Mucosa of gallbladder (tissue), 1 donor: ENCODE measurements at regions not wholly inside any gene's neighbourhood (a gene's known extent, or its start where the extent isn't known, plus 50 kb on each side); places are given as distances from the start of the nearest gene placed in this dataset.

Experiments used
- DNase-seq: peaks from one replicate; pipeline ENCODE4 v3.0.0-alpha.2; 2020; ENCODE audit warnings: low spot score
- donor health status: DM: no; HTN: no; CAD: no.

DNA sequence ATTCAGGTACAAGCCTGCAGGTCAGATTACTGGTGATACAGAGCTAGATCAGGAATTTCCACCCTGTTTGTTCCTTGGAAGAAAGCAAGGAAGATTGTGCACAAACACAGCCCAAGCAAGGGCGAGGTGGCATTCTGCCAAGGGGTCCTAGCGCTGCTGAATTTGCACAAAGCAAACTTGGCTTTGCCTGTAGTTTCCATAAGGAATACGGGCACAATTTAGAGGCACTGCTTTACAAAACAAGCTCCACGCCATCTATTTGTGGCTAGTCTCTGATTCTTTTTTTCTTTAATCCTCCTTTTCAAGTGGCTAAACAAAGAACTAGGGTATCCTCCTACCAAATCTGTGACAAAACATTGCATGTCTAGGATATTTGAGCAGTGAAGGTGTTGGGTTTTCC is 195.5 kb upstream of the ACVR2A start:
- no peak for DNase-seq

DNA sequence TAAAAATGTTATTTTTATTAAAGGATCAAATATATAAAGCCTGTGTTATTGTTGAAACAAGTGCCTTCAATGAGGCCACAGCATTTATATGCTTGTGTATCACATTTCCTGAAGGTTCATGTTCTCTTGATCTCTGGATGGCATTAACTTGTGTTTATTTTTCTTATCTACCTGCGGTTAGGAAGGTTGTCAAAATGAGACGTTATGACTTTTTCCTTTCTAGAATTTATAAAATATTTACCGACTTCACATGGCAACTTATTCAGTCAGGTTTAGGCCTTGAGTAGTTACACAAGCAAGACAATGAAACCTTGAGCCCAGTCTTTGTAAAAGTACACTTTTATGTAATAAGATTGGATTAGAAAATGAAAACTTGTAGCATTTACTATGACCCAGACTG is 196.4 kb upstream of the ACVR2A start:
- DNase-seq: no peak

DNA sequence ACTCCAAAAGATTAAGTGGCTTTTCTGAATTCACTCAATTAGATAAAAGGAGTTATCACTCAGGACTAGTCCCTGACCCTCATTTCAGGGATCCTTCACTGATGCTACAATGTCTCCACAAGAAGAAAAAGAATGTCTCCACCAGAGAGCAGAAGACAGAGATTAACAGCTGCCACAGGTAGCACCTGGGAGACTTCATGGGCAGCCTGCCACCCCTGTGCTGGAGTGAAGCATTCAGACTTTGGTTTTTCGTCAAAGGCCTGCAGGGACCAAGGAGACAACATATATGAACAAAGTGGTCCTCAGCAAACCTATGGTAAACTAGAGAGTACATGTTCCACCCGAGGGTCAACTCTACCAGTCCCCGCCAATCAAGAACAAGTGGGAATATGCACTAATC is 197.0 kb upstream of the ACVR2A start:
- DNase-seq: no peak

GRCh38 chr2:147646818-147647468 is 197.9 kb upstream of the ACVR2A start:
- DNase-seq: no peak

DNA sequence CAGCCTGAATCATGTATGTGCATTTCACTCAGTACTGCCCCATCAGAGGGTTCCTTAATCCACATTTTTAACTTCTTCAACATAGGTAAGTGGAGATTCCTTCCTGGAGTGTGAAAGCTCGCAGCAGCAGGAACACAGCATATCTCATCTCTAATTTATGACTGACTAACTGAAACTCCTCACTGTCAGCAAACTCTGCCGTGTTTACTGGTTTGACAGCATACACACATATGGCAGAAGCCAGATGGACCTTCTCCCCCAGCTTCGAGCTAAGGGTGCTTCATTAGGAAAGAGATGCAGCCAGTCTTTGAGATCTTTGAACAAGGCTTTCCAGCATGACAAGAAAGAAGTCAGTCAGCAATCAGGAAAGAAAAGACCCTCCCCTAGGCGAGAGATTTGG is 200.3 kb upstream of the ACVR2A start:
- DNase-seq: no peak

GRCh38 chr2:147642765-147643164 is 202.1 kb upstream of the ACVR2A start:
- DNase-seq: no peak

- DNase-seq: no peak
Measured at GRCh38 chr2:147641651-147642050, 203.2 kb upstream of the ACVR2A start.

- no peak for DNase-seq
Measured at GRCh38 chr2:147639891-147640290, 204.9 kb upstream of the ACVR2A start.

DNA sequence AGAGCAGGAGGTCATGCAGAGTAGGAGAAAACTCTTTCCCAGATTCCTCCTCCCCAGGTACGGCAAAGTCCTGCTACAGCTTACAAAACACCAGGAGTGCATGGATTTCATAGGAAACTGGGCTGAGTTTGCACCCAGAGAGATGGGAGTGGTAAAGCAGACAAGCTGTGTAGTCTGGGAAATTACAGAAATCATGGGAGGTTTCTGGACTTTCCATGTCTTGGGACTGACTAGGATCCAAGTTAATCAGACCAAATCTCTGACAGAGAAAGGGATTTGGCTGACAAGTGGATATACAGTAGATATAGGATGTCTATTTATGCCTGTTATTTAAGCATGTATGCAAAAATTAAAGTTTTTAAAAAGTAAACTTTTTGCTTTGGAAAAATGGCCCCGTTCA is 205.4 kb upstream of the ACVR2A start:
- no peak for DNase-seq

- DNase-seq: no peak
Measured at GRCh38 chr2:147636886-147637285, 207.9 kb upstream of the ACVR2A start.

DNA sequence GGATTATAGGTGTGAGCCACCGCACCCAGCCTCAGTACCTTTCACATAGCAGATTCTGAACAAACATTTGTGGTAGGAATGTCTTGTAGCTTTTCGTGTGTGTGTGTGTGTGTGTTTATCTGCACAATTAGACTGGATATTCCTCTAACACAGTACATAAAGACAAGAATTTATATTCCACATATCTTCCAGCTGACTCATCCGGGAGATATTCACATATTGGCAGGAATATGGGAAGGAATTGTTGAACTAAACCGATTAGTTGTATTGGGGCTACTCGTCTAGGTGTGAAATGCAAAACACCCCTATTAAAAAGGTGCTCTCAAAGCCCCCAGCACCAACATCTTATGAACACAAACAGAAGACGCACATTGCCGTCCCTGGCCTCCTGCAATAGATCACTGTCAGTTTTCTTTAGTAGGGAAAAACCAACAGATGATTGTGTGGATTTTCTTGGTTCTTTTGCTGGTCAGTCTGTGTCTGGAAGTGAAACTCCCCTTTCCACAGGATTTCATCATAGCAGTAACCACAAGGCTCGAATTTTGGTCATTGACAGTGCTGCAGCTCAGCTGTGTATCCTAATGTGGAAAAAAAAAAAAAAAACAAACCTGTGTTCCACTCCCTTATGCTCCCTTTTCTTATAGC is 208.5 kb upstream of the ACVR2A start:
- peak; percentile 36 for DNase-seq

DNA sequence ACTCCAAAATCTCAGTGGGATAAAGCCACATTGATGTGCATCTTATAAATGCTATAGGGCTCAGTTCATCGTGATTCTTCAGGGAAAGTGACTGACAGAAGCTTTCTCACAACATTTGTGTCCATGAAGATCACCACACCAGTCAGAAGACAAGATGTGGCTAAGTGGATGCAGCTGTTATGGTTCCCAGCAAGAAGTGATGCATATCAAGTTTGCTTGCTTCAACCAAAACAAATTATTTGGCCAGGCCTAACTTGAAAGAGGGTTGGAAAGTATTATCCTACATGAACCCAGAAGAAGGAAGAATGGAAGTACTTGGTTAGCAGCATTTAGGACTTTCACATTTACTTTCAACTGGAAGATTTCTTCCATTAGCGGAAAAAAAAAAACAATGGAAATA is 210.0 kb upstream of the ACVR2A start:
- DNase-seq: no peak

DNA sequence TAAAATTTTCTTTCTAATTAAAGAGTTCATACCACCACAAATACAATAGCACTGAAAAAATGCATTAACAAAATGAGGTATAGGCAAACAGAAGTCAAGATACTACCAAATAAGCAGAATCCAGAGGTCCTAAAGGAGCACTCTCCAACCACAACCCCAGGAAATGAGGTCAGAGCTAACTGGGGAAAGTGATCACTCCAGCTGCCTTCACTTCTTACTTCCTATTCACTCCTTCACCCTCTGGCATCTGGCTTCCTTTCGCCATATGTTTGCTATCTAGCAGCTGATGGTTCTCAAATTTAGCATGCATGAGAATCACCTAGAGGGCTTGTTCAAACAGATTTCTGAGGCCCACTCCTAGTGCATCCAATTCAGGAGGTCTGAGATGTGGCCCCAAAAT is 212.6 kb upstream of the ACVR2A start:
- no peak for DNase-seq

- DNase-seq: no peak
Measured at GRCh38 chr2:147631294-147631693, 213.5 kb upstream of the ACVR2A start.

DNA sequence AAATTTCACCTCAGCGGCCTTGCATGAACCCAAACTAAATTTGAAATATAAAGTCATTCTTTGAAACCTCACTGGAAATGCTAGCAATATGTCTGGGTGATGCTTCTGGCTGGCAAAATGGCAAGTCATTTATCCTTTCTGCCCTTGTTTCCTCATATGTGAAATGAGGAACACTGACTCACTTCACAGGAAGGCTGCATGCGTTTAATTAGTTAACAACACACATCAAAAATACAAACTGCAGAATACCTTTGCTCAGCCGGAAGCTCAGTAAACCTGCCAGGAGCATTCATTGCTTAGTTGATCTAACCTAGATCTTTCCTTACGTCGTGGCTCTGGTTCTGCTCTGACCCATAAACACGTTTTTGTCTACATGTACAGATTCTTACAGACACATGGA is 214.2 kb upstream of the ACVR2A start:
- no peak for DNase-seq

- no peak for DNase-seq
Measured at GRCh38 chr2:147628971-147629421, 215.8 kb upstream of the ACVR2A start.

DNA sequence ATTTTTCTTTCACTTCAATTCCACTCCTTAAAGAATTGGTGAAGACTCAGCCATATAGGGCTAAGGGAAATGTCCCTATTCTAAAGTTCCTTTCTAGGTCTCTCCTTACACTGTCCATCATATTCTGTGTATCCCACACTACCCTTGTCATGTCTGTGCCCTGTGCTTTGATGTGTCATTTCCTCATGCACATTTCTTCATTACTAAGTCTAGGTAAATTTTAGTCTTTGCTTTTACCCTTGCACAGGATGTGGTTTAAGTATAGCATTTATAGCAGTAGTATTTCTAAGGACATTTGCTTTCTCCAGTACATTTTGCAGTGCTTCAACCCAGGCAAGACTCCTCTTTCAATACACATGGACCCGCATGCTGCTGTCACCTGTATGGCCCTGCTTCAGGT is 221.5 kb upstream of the ACVR2A start:
- DNase-seq: no peak

- DNase-seq: no peak
Measured at GRCh38 chr2:147621656-147622197, 223.1 kb upstream of the ACVR2A start.

GRCh38 chr2:147619808-147620207 is 225.0 kb upstream of the ACVR2A start:
- no peak for DNase-seq

DNA sequence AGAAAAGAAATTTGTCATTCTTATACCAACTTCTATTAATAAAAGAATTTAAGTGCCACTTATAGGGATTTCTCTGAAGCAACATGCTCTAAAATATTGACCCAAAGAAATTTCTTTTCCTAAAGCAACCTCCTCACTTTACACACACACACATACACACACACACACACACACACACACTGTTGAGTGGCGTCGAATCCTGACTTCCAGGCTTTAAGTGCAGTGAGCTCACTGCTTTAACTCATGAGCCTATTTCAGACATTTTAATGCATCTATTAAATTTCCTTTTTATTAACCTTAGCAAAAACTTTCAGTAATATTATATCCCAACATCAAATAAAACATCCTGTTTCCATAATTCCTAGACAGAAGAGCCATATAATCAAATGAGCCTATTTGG is 229.1 kb upstream of the ACVR2A start:
- no peak for DNase-seq

GRCh38 chr2:147614979-147615470 is 229.8 kb upstream of the ACVR2A start:
- DNase-seq: no peak

DNA sequence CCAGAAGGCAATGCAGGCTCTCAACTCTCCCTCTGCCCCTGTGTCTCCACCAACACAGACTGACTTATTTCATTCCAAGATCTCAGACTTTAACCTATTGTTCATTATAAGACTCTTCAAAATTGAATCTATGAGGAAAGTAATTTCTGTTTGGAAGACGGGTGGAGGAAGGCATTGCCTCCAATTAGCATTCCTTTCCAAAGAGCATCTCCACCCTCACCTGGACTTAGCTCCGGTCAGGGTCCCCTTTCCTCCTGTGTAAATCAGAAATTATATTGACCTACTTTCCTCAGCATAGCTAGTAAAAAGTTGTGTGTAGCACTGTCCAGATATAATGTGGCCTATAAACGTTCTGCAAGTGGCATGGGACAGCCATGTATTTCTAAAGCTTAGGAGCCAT is 230.4 kb upstream of the ACVR2A start:
- no peak for DNase-seq

DNA sequence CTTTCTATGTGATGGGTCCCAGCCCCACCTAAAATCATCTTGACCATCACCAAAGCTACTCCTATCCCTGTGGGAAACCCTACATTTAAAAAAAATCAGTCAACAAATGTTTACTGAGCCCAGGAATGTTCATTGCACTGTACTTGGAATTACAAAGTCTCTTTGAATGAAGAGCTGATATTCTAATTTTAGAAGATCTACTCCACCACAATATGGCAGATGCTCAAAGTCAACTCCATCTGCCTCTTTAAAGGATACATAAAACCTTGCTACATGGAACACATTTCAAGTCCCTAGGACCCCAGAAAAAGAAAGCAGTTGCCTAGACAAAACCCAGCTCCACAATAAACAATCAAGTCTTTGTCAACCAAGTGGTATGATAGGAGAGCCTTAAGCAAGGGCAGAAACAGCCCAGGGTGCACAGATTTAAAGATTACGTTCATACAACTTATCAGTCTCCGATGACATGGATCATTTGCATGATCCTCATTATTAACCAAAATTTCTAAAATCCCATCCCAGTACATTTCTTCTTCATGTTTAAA is 234.3 kb upstream of the ACVR2A start:
- no peak for DNase-seq
